HEK293 (cell line): ENCODE measurements at regions not wholly inside any gene's neighbourhood (a gene's known extent, or its start where the extent isn't known, plus 50 kb on each side); places are given as distances from the start of the nearest gene placed in this dataset.

Experiments
- CTCF ChIA-PET: fragments of 350-600 bp; formaldehyde crosslinking; extraction: SDS; loops from one replicate; lab custom pipeline; 2021; ENCODE audit warnings: antibody characterized with exemption; lab: Yijun Ruan, JAX
- POLR2A ChIA-PET: fragments of 300-600 bp; formaldehyde crosslinking; extraction: SDS; loops from one replicate; lab custom pipeline; 2020; ENCODE audit warnings: antibody characterized with exemption, inconsistent platforms; lab: Yijun Ruan, JAX
- H3K27ac ChIP-seq: fragments of 200-500 bp; sonication (Bioruptor generic); 2 replicates; pipeline ENCODE4 v1.5.1; 2014; ENCODE audit warnings: low read depth, low read length, control low read depth, inconsistent platforms; ENCODE audit errors: extremely low read depth
- H3K36me3 ChIP-seq, 2 experiments: fragments of 200-500 bp in 1 of 2; sonication (Bioruptor generic) in 1 of 2; 1 replicate in 1 of 2; 2 replicates in 1 of 2; pipeline ENCODE4 v1.5.1; 2014 to 2017; ENCODE audit warnings: inconsistent platforms in 2 of 2, low read length in 2 of 2; ENCODE audit not compliant: control insufficient read depth in 2 of 2, insufficient read depth in 1 of 2
- H3K4me1 ChIP-seq: fragments of 200-500 bp; sonication (Bioruptor generic); 2 replicates; pipeline ENCODE4 v1.5.1; 2014; ENCODE audit warnings: mild to moderate bottlenecking, low read length, inconsistent platforms; ENCODE audit not compliant: control insufficient read depth, insufficient read depth
- H3K4me3 ChIP-seq: 2 replicates; pipeline ENCODE4 v1.5.1; 2011; ENCODE audit warnings: low read depth, mild to moderate bottlenecking, control low read depth, low read length, moderate library complexity
- H3K9me3 ChIP-seq: fragments of 200-500 bp; sonication (Bioruptor generic); 2 replicates; pipeline ENCODE4 v1.5.1; 2014; ENCODE audit warnings: low read depth, low read length, inconsistent platforms; ENCODE audit not compliant: control insufficient read depth, insufficient read depth
- ATF2 ChIP-seq: fragments of 450-650 bp; formaldehyde crosslinking; IDR thresholded peaks from 2 replicates; pipeline ENCODE4 v1.5.1; 2016; ENCODE audit warnings: missing biosample characterization, missing genetic modification characterization, low read depth
- HOXD13 ChIP-seq: sonication (generic); formaldehyde crosslinking; IDR thresholded peaks from 2 replicates; pipeline ENCODE4 v1.8.0; 2022; ENCODE audit warnings: missing genetic modification reagents, borderline replicate concordance
- MYNN ChIP-seq: fragments of 450-650 bp; formaldehyde crosslinking; IDR thresholded peaks from 2 replicates; pipeline ENCODE4 v1.5.1; 2016; ENCODE audit warnings: missing biosample characterization, missing genetic modification characterization, borderline replicate concordance
- OVOL3 ChIP-seq: fragments of 450-650 bp; formaldehyde crosslinking; IDR thresholded peaks from 2 replicates; pipeline ENCODE4 v1.5.1; 2016; ENCODE audit warnings: missing biosample characterization, missing genetic modification characterization
- SETDB1 ChIP-seq: IDR thresholded peaks from one replicate; pipeline ENCODE4 v1.6.1; 2017; ENCODE audit warnings: mild to moderate bottlenecking, low read length, moderate library complexity, mixed read lengths; ENCODE audit not compliant: insufficient read length
- ZBTB49 ChIP-seq: fragments of 450-650 bp; formaldehyde crosslinking; IDR thresholded peaks from 2 replicates; pipeline ENCODE4 v1.5.1; 2016; ENCODE audit warnings: missing biosample characterization, missing genetic modification characterization, low read depth
- ZBTB6 ChIP-seq: fragments of 450-650 bp; formaldehyde crosslinking; IDR thresholded peaks from 2 replicates; pipeline ENCODE4 v1.5.1; 2017; ENCODE audit warnings: missing biosample characterization, missing genetic modification characterization
- ZFP37 ChIP-seq: fragments of 450-650 bp; formaldehyde crosslinking; IDR thresholded peaks from 2 replicates; pipeline ENCODE4 v1.5.1; 2016; ENCODE audit warnings: missing biosample characterization, missing genetic modification characterization
- ZNF121 ChIP-seq: fragments of 450-650 bp; formaldehyde crosslinking; IDR thresholded peaks from 2 replicates; pipeline ENCODE4 v1.5.1; 2016; ENCODE audit warnings: missing biosample characterization, missing genetic modification characterization
- ZNF132 ChIP-seq: fragments of 450-650 bp; formaldehyde crosslinking; IDR thresholded peaks from 2 replicates; pipeline ENCODE4 v1.5.1; 2017; ENCODE audit warnings: missing biosample characterization, missing genetic modification characterization, borderline replicate concordance
- ZNF140 ChIP-seq: fragments of 450-650 bp; formaldehyde crosslinking; IDR thresholded peaks from 2 replicates; pipeline ENCODE4 v1.5.1; 2016; ENCODE audit warnings: missing biosample characterization, missing genetic modification characterization
- ZNF16 ChIP-seq: fragments of 450-650 bp; formaldehyde crosslinking; IDR thresholded peaks from 2 replicates; pipeline ENCODE4 v1.5.1; 2016; ENCODE audit warnings: low read depth, missing biosample characterization, missing genetic modification characterization
- ZNF202 ChIP-seq: fragments of 450-650 bp; formaldehyde crosslinking; IDR thresholded peaks from 2 replicates; pipeline ENCODE4 v1.5.1; 2016; ENCODE audit warnings: missing biosample characterization, missing genetic modification characterization, borderline replicate concordance
- ZNF302 ChIP-seq: fragments of 450-650 bp; formaldehyde crosslinking; IDR thresholded peaks from 2 replicates; pipeline ENCODE4 v1.5.1; 2016; ENCODE audit warnings: missing biosample characterization, missing genetic modification characterization, low read depth
- ZNF416 ChIP-seq: fragments of 450-650 bp; formaldehyde crosslinking; IDR thresholded peaks from 2 replicates; pipeline ENCODE4 v1.5.1; 2016; ENCODE audit warnings: missing biosample characterization, missing genetic modification characterization
- ZNF473 ChIP-seq: fragments of 450-650 bp; formaldehyde crosslinking; IDR thresholded peaks from 2 replicates; pipeline ENCODE4 v1.5.1; 2017; ENCODE audit warnings: missing biosample characterization, missing genetic modification characterization
- ZNF48 ChIP-seq: fragments of 450-650 bp; formaldehyde crosslinking; IDR thresholded peaks from 2 replicates; pipeline ENCODE4 v1.5.1; 2016; ENCODE audit warnings: missing biosample characterization, missing genetic modification characterization
- ZNF530 ChIP-seq: fragments of 450-650 bp; formaldehyde crosslinking; IDR thresholded peaks from 2 replicates; pipeline ENCODE4 v1.5.1; 2016; ENCODE audit warnings: low read depth, missing biosample characterization, missing genetic modification characterization
- ZNF555 ChIP-seq: fragments of 450-650 bp; formaldehyde crosslinking; conservative IDR thresholded peaks from 2 replicates; pipeline ENCODE4 v1.5.1; 2017; ENCODE audit warnings: missing biosample characterization, mild to moderate bottlenecking, missing genetic modification characterization, inconsistent platforms
- ZNF558 ChIP-seq: fragments of 450-650 bp; formaldehyde crosslinking; IDR thresholded peaks from 2 replicates; pipeline ENCODE4 v1.5.1; 2016; ENCODE audit warnings: missing biosample characterization, missing genetic modification characterization
- ZNF561 ChIP-seq: fragments of 450-650 bp; IDR thresholded peaks from 2 replicates; pipeline ENCODE4 v1.5.1; 2018; ENCODE audit warnings: missing biosample characterization, missing genetic modification characterization, borderline replicate concordance
- ZNF600 ChIP-seq: fragments of 450-650 bp; formaldehyde crosslinking; IDR thresholded peaks from 2 replicates; pipeline ENCODE4 v1.5.1; 2016; ENCODE audit warnings: missing biosample characterization, missing genetic modification characterization
- ZNF747 ChIP-seq: fragments of 450-650 bp; formaldehyde crosslinking; IDR thresholded peaks from 2 replicates; pipeline ENCODE4 v1.5.1; 2016; ENCODE audit warnings: missing biosample characterization, missing genetic modification characterization
- ZNF791 ChIP-seq: fragments of 450-650 bp; formaldehyde crosslinking; IDR thresholded peaks from 2 replicates; pipeline ENCODE4 v1.5.1; 2016; ENCODE audit warnings: missing biosample characterization, missing genetic modification characterization
- ZSCAN30 ChIP-seq: fragments of 450-650 bp; IDR thresholded peaks from 2 replicates; pipeline ENCODE4 v1.5.1; 2018; ENCODE audit warnings: missing biosample characterization, mild to moderate bottlenecking, missing genetic modification characterization, moderate library complexity
- TF ChIP-seq, protein P1 (sequence below): fragments of 450-650 bp; formaldehyde crosslinking; IDR thresholded peaks from 2 replicates; pipeline ENCODE4 v1.5.1; 2016; ENCODE audit warnings: missing biosample characterization, missing genetic modification characterization
- TF ChIP-seq, protein P2 (sequence below): fragments of 450-650 bp; formaldehyde crosslinking; IDR thresholded peaks from 2 replicates; pipeline ENCODE4 v1.5.1; 2016; ENCODE audit warnings: missing biosample characterization, missing genetic modification characterization

- no peak for TF ChIP-seq ZNF561 (tag by site-specific recombination)
- TF ChIP-seq ZNF473 (tag by site-specific recombination), result no peak
- TF ChIP-seq ZNF132 (tag by site-specific recombination), result no peak
- no peak for TF ChIP-seq OVOL3 (tag by site-specific recombination)
- no peak for TF ChIP-seq ZNF791 (tag by site-specific recombination)
- TF ChIP-seq ZNF121, result no peak
- no peak for TF ChIP-seq ZNF600 (tag by site-specific recombination)
- no peak for TF ChIP-seq ZNF416 (tag by site-specific recombination)
- TF ChIP-seq ZNF140, result no peak
- TF ChIP-seq ZNF555 (tag by site-specific recombination), result no peak
- no peak for TF ChIP-seq ZBTB49 (tag by site-specific recombination)
- TF ChIP-seq ZNF16 (tag by site-specific recombination), result no peak
- TF ChIP-seq ZNF558 (tag by site-specific recombination), result no peak
- TF ChIP-seq ZSCAN30 (tag by site-specific recombination), result no peak
- TF ChIP-seq ZBTB6 (tag by site-specific recombination), result no peak
- TF ChIP-seq, all 188 proteins: peak for 0
- POLR2A ChIA-PET, result no interaction called here
- CTCF ChIA-PET, result no interaction called here
Measured at GRCh38 chr10:131561897-131562296, 250.4 kb upstream of the TCERG1L start.

DNA sequence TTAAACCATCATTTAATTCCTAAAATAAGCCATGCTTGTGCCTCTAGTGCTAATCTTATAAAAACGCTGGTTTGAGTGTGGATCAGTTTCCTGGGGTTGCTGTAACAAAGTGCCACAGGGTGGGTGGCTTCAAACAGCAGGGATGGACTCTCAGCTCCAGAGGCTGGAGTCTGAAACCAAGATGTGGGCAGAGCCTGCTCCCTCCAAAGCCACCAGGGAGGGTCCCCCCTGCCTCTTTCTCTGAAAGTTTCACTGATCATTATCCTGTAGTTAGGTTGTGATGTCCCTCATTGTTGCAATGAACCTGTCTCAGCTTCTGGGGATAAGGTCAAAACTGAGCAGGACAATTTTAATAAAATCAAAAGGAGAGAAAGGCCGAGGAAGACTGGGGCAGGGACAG, 251.9 kb upstream of the TCERG1L start:
- no peaks in the 10 kb centered on the region for H3K9me3 ChIP-seq
- POLR2A ChIA-PET, result no interaction called here
- CTCF ChIA-PET, result no interaction called here
- H3K27ac ChIP-seq, result no peak overlapping the region
- no peaks in the 10 kb centered on the region for H3K4me1 ChIP-seq
- no peak overlapping the region for H3K4me3 ChIP-seq
- H3K36me3 ChIP-seq, result no peaks in the 10 kb centered on the region
- TF ChIP-seq ATF2 (tag by site-specific recombination) (no peak), ZNF747 (tag by site-specific recombination) (no peak), ZBTB6 (tag by site-specific recombination) (no peak), ZNF202 (tag by site-specific recombination) (no peak), ZNF530 (tag by site-specific recombination) (no peak), ZNF48 (tag by site-specific recombination) (no peak), SETDB1 (no peak), ZFP37 (tag by site-specific recombination) (no peak), MYNN (tag by site-specific recombination) (no peak), HOXD13 (CRISPR knock-in tag) (no peak), ZNF302 (tag by site-specific recombination) (no peak), ZNF140 (no peak)
- TF ChIP-seq, protein P1, sequence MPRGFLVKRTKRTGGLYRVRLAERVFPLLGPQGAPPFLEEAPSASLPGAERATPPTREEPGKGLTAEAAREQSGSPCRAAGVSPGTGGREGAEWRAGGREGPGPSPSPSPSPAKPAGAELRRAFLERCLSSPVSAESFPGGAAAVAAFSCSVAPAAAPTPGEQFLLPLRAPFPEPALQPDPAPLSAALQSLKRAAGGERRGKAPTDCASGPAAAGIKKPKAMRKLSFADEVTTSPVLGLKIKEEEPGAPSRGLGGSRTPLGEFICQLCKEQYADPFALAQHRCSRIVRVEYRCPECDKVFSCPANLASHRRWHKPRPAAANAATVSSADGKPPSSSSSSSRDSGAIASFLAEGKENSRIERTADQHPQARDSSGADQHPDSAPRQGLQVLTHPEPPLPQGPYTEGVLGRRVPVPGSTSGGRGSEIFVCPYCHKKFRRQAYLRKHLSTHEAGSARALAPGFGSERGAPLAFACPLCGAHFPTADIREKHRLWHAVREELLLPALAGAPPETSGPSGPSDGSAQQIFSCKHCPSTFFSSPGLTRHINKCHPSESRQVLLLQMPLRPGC (tag by site-specific recombination), result no peak
- TF ChIP-seq, protein P2, sequence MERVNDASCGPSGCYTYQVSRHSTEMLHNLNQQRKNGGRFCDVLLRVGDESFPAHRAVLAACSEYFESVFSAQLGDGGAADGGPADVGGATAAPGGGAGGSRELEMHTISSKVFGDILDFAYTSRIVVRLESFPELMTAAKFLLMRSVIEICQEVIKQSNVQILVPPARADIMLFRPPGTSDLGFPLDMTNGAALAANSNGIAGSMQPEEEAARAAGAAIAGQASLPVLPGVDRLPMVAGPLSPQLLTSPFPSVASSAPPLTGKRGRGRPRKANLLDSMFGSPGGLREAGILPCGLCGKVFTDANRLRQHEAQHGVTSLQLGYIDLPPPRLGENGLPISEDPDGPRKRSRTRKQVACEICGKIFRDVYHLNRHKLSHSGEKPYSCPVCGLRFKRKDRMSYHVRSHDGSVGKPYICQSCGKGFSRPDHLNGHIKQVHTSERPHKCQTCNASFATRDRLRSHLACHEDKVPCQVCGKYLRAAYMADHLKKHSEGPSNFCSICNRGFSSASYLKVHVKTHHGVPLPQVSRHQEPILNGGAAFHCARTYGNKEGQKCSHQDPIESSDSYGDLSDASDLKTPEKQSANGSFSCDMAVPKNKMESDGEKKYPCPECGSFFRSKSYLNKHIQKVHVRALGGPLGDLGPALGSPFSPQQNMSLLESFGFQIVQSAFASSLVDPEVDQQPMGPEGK (tag by site-specific recombination), result no peak

More at GRCh38 chr10:131561897-131562296, 250.4 kb upstream of the TCERG1L start:
- Histone ChIP-seq H3K36me3 (no peaks in the 10 kb centered on the region), H3K9me3 (no peaks in the 10 kb centered on the region), H3K4me3 (no peak overlapping the region), H3K27ac (no peak overlapping the region), H3K4me1 (no peaks in the 10 kb centered on the region)
